ENCODE measurements at regions not wholly inside any gene's neighbourhood (a gene's known extent, or its start where the extent isn't known, plus 50 kb on each side); places are given as distances from the start of the nearest gene placed in this dataset.

DNA sequence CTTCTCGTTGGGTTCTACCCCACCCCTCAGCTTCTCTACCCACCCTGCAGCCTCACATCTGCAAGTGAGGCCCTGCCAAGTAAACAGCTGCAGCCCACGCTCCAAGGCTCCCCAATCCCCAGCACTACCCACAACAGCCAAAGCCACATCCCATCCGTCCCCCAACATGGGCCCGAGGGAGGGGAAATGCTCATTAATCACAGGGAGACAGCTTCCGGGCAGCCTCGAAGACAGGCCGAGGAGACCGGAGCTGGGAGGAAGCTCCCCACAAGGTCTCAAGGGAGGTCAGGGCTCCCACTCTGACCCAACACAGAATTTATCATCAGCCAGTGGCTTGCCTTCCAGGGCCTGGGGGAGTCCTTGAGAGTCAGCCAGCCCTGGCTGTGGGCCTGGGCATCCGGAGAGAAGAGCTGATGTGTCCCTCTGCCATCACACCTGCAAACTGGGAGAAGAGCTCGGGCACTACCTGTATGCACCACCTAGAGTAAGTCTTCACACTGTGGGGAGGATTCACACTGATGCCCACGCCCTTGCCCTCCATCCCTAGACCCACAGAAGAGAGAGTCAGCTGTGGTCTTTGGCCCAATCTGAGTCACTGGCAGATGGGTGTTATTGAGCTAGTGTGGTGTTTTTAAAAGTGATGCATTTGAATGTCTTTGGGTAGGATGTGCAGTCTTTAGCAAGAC, 115.5 kb upstream of the ZMIZ1 start:
- TF ChIP-seq, protein P1, sequence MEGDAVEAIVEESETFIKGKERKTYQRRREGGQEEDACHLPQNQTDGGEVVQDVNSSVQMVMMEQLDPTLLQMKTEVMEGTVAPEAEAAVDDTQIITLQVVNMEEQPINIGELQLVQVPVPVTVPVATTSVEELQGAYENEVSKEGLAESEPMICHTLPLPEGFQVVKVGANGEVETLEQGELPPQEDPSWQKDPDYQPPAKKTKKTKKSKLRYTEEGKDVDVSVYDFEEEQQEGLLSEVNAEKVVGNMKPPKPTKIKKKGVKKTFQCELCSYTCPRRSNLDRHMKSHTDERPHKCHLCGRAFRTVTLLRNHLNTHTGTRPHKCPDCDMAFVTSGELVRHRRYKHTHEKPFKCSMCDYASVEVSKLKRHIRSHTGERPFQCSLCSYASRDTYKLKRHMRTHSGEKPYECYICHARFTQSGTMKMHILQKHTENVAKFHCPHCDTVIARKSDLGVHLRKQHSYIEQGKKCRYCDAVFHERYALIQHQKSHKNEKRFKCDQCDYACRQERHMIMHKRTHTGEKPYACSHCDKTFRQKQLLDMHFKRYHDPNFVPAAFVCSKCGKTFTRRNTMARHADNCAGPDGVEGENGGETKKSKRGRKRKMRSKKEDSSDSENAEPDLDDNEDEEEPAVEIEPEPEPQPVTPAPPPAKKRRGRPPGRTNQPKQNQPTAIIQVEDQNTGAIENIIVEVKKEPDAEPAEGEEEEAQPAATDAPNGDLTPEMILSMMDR (IDR thresholded peaks at IDR 0.05 in 4 of 5, conservative IDR thresholded peaks at IDR 0.05 in 1 of 5): no peak
- no peak for TF ChIP-seq POLR2A (IDR thresholded peaks at IDR 0.05)

Data from gastrocnemius medialis (tissue), 4 donors.